GM18873 (cell line): ENCODE measurements at regions not wholly inside any gene's neighbourhood (a gene's known extent, or its start where the extent isn't known, plus 50 kb on each side); places are given as distances from the start of the nearest gene placed in this dataset.

Experiments used
- ATAC-seq: cut with Tn5 transposase; IDR thresholded peaks from one replicate; pipeline ENCODE4 v1.9.1; 2021; ENCODE audit warnings: mild to moderate bottlenecking, moderate library complexity, moderate number of reproducible peaks; ENCODE audit not compliant: unreplicated experiment, low FRiP score

GRCh38 chr5:89399548-89399947, 516.6 kb upstream of the MEF2C start:
- ATAC-seq = no peak

GRCh38 chr5:89397096-89397495, 514.1 kb upstream of the MEF2C start:
- peak; percentile 86 for ATAC-seq

GRCh38 chr5:89396278-89396954, 513.4 kb upstream of the MEF2C start:
- ATAC-seq = peak; percentile 32

- ATAC-seq = no peak
These were observed 512.1 kb upstream of the MEF2C start for GRCh38 chr5:89395111-89395510.

GRCh38 chr5:89388872-89389271, 505.9 kb upstream of the MEF2C start:
- ATAC-seq = no peak

- ATAC-seq = no peak
These were observed 501.4 kb upstream of the MEF2C start for GRCh38 chr5:89384391-89384790.

GRCh38 chr5:89380635-89381034, 497.7 kb upstream of the MEF2C start:
- ATAC-seq = no peak

GRCh38 chr5:89377767-89378455, 494.9 kb upstream of the MEF2C start:
- ATAC-seq = no peak

GRCh38 chr5:89374818-89375521, 492.0 kb upstream of the MEF2C start:
- no peak for ATAC-seq

- no peak for ATAC-seq
These were observed 491.3 kb upstream of the MEF2C start for GRCh38 chr5:89374144-89374784.

GRCh38 chr5:89372176-89372575, 489.2 kb upstream of the MEF2C start:
- no peak for ATAC-seq

- no peak for ATAC-seq
These were observed 488.7 kb upstream of the MEF2C start for GRCh38 chr5:89371646-89372045.

GRCh38 chr5:89359046-89359445, 476.1 kb upstream of the MEF2C start:
- no peak for ATAC-seq

- peak; percentile 62 for ATAC-seq
These were observed 471.0 kb upstream of the MEF2C start for GRCh38 chr5:89353837-89354551.

- no peak for ATAC-seq
These were observed 469.0 kb upstream of the MEF2C start for GRCh38 chr5:89351975-89352374.

GRCh38 chr5:89351222-89351621, 468.2 kb upstream of the MEF2C start:
- no peak for ATAC-seq

GRCh38 chr5:89350684-89351083, 467.7 kb upstream of the MEF2C start:
- ATAC-seq = no peak

- no peak for ATAC-seq
These were observed 466.4 kb upstream of the MEF2C start for GRCh38 chr5:89349246-89349980.

GRCh38 chr5:89346573-89346972, 463.6 kb upstream of the MEF2C start:
- no peak for ATAC-seq

GRCh38 chr5:89343666-89344065, 460.7 kb upstream of the MEF2C start:
- ATAC-seq = peak; percentile 94
